AG09309 (cell line): ENCODE measurements at regions not wholly inside any gene's neighbourhood (a gene's known extent, or its start where the extent isn't known, plus 50 kb on each side); places are given as distances from the start of the nearest gene placed in this dataset.
A peak's percentile ranks its signal among the peaks of the same experiment; 100 is the strongest.

ENCODE experiments used
- DNase-seq: peaks from one replicate; pipeline ENCODE4 v3.0.0-alpha.2; 2010; ENCODE audit warnings: low read depth
- H3K4me3 ChIP-seq: 2 replicates; pipeline ENCODE4 v1.5.1; 2011; ENCODE audit warnings: mild to moderate bottlenecking, low read depth, low read length, moderate library complexity; ENCODE audit not compliant: control insufficient read depth
- TF ChIP-seq, protein P1 (sequence below): IDR thresholded peaks from 2 replicates; pipeline ENCODE4 v1.5.1; 2011; ENCODE audit warnings: mild to moderate bottlenecking, low read depth, low read length, inconsistent platforms; ENCODE audit not compliant: insufficient read depth, control insufficient read depth; ENCODE audit errors: missing control alignments

DNA sequence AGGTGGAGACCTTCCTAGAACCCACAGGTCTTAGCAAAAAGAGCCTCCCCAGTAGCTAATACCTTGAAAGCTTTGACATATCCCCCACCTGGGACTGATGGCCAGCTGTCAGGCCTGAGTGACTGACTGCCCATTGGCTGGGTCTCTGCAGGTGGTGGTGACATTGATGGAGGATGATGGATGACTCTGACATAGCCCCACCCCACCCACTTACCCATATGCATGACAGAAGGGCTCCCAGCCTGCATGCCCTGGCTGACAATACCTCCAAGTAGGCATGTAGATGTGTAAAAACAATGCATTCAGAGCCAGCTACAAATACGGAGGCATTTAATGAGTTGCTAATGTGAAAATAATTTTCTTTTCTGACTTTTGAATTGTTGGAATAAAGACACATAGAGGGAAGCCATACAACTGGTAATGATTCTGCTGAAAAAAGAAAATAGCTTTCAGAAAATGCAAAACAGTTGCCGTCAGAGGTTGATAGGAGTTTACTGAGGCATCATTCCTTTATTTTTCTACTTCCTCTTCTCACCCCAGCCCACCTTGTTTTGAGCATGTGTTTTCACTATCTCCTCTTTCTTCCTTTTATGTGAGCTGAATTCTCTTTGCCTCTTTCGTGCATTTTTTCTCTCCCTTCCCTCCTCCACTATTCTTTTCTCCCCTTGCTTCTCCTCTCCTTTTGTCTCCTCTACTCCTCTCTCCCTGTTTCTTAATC is 70.6 kb downstream of the OLIG3 start:
- no peak overlapping the region for H3K4me3 ChIP-seq
- DNase-seq: no peak
- TF ChIP-seq, protein P1, sequence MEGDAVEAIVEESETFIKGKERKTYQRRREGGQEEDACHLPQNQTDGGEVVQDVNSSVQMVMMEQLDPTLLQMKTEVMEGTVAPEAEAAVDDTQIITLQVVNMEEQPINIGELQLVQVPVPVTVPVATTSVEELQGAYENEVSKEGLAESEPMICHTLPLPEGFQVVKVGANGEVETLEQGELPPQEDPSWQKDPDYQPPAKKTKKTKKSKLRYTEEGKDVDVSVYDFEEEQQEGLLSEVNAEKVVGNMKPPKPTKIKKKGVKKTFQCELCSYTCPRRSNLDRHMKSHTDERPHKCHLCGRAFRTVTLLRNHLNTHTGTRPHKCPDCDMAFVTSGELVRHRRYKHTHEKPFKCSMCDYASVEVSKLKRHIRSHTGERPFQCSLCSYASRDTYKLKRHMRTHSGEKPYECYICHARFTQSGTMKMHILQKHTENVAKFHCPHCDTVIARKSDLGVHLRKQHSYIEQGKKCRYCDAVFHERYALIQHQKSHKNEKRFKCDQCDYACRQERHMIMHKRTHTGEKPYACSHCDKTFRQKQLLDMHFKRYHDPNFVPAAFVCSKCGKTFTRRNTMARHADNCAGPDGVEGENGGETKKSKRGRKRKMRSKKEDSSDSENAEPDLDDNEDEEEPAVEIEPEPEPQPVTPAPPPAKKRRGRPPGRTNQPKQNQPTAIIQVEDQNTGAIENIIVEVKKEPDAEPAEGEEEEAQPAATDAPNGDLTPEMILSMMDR: no peak

DNA sequence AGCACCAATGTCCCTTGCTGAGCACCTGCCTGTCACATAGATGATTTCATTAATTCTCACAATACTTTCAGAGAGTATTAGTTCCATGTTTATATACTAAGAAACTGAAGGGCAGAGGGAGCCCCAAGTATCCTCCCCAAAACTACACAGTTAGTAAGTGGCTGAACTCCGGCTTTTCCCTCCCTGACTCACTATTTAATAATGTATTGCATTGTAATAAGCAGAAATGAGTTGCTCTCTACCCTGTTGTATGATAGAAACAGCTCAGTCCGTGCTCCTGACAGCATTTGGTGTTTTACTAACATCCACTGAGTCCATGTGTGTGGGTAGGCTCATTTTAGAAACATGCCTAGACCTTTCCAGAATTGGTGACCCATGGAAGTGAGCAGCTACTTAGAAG is 76.8 kb downstream of the OLIG3 start:
- DNase-seq: peak; percentile 14
- TF ChIP-seq, protein P1: no peak
- no peak overlapping the region for H3K4me3 ChIP-seq

DNA sequence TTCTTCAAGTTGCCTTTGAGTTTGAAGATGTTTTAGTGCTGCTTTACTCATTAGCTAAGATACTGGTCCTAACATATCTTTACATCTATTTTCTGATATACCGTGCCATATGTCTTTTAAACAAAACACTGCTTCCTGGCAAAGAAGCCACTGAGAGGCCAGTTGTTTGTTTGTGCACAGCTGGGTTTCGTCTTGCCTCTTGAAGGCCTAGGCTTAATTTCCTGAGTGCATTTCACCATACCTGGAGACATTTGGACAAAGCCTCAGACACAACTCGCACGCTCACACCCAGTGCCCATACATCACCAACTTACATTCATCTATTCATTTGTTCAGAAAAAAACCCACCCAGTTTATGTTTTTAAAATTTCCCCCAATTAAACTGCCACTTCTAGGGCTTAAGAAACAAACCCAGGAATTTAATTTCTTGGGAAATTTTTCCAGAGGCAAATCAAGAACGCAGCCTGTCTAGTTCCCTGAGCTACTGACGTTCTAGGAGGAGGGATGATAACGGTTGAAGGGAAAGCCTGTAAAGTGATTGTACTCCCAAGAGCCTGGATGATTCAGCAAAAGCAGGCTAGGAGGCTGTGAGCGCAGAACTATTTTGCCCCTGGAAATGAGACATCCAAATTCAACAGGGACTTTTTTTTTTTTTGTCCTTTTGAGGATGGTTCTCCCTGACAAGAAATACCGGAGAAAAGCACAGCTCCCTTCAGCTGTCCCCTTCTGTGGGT is 77.7 kb downstream of the OLIG3 start:
- TF ChIP-seq, protein P1: no peak
- DNase-seq: peak; percentile 62
- no peak overlapping the region for H3K4me3 ChIP-seq

DNA sequence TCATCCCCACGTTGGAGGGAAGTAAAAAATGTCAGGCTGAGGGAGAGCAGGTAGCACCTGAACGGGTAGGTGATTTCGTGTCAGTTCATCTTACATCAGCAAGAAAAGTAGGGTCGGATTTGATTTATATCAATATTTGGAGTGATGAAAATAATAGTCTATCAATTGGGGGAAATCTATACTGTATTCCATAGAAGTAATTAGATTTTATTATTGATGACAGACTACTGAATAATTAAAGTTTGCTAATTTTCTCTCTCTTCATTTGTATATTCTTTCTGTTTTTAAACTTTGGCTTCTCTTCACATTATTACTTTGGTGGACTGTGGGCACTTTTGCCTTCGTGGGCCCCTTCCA is 78.4 kb downstream of the OLIG3 start:
- no peak for DNase-seq
- TF ChIP-seq, protein P1: no peak

DNA sequence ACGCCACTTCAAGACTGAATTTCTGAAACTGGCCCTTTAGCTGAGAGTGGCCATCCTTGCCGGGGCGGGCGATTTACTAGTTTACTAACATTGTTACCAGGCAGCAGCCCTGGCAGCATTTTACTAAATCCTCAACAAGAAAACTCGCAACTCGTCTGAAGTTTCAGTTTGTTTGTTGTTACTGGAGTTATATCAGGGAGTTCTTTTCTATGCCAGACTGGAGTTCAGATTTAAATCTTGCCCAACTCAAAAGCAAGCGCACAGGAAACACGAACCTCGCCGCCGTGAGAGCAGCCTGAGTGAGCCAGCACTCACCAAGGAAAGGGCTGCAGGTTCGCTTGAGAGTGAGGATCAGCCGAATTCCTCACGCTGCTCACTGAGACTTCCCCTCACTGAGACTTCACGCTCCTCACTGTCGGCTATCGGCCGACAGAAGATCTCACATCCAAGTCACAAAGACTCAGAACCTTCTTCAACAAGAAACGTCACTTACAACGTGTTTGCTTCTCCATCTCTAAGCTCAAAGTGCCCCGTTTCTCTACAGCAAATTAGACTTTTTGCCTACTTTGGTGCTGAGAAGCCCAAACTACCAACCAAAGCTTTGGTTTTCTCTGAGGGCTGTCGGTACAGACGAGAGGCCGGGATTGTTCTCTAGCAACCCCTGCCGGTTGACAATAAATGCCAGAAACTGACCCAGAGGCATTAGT is 78.9 kb downstream of the OLIG3 start:
- peak overlapping the region; percentile 39 for H3K4me3 ChIP-seq
- DNase-seq: peak; percentile 35
- TF ChIP-seq, protein P1: peak; percentile 81

More for the DNA sequence above, 78.4 kb downstream of the OLIG3 start:
- no peak overlapping the region for H3K4me3 ChIP-seq

DNA sequence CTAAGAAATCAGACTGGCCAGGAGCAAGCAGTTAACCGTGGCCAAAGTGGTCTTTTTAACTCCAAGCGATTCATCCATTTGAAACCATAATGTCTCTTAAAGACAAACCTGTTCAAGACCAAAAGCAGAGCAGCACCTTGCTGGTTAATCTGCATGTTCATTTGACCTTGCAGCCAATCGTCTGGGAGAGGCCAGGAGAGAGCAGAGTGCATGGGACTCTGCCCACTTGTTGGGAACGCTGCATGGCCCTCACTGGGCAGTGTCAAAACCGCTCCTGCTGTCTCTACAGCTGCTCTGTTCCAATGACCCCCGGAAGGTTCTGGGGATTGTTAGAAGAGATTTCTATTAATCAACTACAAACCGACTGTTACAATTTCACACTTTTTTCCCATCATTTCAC is 79.6 kb downstream of the OLIG3 start:
- DNase-seq: no peak

More for the DNA sequence above, 79.6 kb downstream of the OLIG3 start:
- peak overlapping the region; percentile 39; the same call in 1 of the 2 replicates for H3K4me3 ChIP-seq
- TF ChIP-seq, protein P1: no peak
